Dedifferentiated amniotic fluid mesenchymal stem cell (primary cell): ENCODE measurements at regions not wholly inside any gene's neighbourhood (a gene's known extent, or its start where the extent isn't known, plus 50 kb on each side); places are given as distances from the start of the nearest gene placed in this dataset.

Experiments used
- DNase-seq: peaks from one replicate; pipeline ENCODE4 v3.0.0-alpha.2; 2016; ENCODE audit errors: extremely low spot score

DNA sequence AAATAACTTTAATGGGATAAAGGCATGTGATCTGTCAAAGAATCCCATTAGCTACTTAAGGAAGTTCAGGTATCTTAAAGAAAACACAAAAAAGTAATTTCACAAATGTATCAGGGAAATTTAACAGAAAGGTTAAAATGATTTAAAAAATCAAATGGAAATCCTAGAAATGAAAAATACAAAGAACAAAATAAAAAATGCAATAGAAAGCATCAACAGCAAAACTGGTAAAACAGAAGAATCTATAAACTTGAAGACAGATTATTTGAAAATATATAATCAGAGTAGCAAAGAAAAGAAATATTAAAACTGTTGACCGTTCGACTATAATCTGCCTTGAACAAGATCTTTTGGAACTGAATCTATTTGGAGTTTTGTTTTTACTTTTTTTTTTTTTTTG is 279.4 kb upstream of the SYT1 start:
- DNase-seq = no peak

DNA sequence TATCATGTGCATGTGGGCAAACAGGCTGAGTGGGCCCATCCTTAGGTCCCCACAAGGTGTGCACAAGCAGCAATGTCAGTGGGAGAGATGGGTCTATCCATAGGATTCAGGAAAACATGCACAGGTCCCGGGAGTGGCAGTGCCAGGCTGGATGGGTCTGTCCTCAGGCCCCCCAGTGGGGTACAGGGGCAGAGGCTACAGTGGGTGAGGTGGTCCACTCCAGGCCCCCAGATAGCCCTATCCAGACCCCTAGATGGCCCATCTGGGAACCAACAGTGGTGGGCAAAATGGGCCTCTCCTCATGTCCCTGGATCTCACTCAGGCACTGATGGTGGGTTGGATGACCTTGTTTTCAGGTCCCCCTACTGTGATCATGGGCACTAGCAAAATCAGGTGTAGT is 277.8 kb upstream of the SYT1 start:
- DNase-seq = no peak

- no peak for DNase-seq
These were observed 265.2 kb upstream of the SYT1 start for GRCh38 chr12:78599366-78599765.

DNA sequence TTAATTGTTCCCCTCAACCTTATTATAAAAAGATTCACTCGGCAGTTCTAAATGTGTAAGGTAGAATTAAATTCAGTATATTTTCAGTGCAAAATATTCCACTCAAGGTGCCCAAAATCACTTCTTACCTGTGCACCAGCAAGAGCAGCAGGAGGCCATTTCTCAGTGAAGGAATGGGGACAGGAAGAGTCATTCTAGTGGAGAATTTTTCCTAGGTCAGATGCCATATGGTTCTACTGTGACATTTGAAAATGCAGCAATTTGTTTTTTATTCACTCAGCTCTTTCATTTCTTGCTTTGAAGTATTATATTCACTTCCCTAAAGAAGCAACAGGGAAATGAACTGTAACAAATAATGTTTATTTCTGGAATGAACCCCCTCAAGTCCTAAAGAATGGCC is 264.0 kb upstream of the SYT1 start:
- no peak for DNase-seq

GRCh38 chr12:78611504-78611903 is 253.1 kb upstream of the SYT1 start:
- DNase-seq = no peak

DNA sequence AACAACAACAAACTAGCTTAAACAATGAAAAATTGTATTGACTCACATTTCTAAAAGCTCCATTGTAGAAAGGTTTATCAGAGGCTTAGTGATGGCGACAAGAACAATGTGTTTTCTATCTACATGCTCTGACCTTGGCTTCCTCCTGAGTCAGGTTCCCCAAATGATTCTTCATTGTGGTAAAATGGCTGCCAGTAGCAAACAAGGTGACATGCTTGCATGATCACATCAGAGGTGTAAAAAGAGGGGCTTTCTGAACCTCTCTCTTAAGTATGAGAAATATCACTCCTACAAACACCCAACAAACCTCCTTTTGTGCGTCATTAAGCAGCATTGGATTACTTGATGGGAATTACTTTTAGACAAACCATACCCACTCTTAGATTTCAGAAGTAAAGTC is 252.4 kb upstream of the SYT1 start:
- DNase-seq = no peak

GRCh38 chr12:78617683-78618082 is 246.9 kb upstream of the SYT1 start:
- no peak for DNase-seq

DNA sequence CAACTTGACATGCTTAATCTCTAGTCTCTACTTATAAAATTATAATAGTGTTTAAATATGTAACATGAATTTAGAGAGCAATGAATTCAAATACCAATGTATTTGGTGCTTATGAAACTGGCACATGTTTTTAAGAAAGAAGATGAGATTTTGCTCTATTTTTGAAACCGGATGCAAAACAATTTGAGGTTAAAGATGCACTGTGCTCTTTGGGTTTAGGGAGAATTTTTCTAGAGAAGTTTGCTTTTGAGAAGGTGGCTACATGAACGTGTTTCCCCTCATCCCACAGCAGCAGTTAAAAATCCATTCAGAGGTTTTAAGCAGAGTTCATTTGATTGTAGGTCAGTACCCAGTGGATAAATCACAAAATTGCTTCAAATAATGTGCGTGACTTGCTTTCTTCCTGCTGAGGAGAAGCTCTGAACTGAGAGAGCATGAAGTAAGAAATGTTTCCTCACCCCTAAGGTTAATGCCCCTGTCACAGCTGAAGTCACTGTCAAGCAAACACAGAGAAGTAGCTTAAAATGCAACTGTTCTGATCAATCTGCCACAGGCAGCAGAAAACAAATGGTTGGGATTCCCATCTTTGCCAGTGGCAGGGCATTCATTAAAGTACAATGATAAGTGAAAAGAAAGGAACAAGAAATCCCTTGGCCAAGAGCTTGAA is 241.9 kb upstream of the SYT1 start:
- no peak for DNase-seq

GRCh38 chr12:78628491-78629100 is 236.0 kb upstream of the SYT1 start:
- no peak for DNase-seq

DNA sequence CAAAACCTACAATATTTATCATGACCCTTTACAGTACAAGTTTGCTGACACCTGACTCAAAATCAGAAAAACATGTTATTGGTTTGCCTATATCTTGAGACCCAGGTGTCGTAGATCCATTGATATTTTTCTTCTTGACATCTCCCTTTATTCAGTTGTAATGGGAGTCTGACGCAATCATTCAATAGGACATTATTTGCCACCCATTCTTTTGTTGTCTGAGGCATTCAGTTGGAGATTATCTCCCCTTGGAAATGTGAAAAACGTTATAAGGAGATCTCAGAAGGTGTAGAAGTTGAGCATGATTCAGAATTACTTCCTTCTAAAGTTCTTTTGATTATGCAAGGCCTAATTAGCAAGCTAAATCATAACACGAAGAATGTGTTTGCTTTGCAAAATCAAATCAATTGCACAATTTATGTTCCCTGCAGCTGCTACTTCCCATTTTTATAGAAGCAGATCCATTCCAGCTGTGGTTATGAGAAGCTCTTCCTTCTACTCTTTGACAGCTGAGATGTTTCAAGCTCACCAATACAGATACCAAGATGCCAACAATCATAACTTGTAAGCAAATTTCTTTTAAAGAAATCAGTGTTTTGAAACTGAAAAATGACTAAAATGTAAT is 228.2 kb upstream of the SYT1 start:
- DNase-seq = no peak

DNA sequence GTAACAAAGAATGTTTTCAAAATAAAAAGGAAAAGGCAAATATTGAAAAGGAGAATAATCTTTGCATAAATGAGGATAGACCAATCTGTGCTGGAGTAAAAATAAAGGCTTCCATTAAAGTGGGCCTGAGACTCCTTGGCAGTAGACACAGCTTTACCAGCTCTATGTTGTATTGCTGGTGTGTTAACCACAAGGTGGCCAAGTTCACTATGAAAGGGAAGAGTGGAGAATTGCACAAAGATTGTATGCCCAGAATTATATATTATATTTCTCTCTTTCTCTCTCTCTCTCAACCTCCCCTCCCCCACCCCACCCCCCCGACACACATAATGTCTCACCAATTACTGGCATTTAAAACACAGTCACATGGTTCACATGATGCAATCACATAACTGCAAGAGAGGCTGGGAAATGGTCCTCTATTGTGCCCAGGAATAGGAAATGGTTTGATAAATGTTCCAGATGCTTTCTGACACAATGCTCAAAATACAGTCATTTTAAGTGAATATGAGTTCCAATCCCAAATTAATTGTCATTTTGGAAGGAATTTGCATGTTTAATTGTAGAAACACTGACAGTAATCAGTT is 222.6 kb upstream of the SYT1 start:
- DNase-seq = no peak

GRCh38 chr12:78645956-78646355 is 218.6 kb upstream of the SYT1 start:
- DNase-seq = no peak

- no peak for DNase-seq
These were observed 212.8 kb upstream of the SYT1 start for GRCh38 chr12:78651755-78652154.

DNA sequence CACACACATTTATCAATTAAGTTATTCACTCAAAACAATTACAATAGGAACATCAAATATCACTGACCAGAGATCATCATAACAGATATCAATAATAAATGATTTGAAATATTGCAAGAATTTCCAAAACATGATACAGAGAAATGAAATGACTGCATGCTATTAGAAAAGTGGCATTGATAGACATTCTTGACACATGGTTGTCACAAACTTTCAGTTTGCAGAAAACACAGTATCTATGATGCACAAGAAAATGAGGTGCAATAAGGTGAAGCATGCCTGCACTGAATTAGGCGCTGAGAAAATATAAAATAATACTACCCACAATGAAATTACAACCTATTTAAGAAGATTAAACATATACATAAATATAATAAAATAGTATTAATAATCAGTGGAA is 198.0 kb upstream of the SYT1 start:
- no peak for DNase-seq

GRCh38 chr12:78671295-78671694 is 193.3 kb upstream of the SYT1 start:
- DNase-seq = peak; percentile 54

GRCh38 chr12:78672033-78672432 is 192.5 kb upstream of the SYT1 start:
- DNase-seq = no peak

DNA sequence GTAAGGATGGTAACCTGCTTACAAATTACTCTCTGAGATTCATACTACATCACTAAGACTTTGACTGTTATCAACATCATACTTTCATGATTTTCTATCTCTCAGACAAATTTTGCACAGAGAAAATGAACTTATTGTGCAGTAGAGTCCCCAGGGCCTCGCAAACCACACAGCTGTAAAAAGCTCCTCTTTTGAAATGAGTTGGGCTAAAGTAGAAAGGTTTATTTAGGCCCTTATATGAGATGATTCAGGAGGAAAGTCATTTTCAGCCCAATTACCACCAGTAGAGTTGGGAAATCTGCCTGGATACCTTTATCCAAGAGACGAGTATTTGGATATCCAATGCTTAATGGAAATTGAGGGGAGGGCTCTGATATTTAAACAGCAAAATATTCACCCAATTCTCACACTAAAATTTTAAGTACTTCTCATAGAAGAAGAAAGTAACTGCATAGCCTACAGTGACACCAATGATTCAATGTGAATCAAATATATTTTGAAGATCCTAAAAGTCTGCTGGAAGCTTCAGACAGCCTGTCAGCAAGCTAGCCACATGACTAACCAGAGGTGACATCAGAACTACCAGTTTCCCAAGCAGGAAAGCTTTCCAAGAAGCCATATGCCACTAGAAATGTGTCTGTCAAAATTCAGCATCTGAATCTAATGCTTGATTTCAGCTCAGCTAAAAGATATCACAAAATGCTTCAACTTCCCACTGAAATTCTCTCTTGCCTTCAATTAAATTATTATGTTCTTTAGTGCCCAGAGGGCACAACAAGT is 190.1 kb upstream of the SYT1 start:
- DNase-seq = no peak

DNA sequence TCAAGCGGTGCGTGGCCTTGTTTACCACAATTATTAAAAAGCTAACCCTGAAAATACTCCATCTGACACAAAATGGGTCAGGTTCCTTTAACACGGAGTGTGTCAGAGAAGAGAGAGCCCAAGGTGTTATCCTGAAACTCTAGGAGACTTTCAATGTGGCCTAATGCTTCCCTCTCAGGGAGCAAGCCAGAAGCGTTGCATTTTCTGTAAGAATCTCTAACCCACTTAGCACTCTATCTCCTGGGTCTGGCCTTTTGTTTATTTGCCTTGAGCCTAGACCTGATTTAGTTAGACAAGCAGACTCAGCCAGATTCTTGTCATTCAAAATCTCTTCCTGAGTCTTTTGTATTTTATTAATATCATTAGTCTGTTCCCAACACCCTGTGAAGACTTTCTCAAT is 184.0 kb upstream of the SYT1 start:
- DNase-seq = no peak

GRCh38 chr12:78683031-78683430 is 181.5 kb upstream of the SYT1 start:
- no peak for DNase-seq

- no peak for DNase-seq
These were observed 180.9 kb upstream of the SYT1 start for GRCh38 chr12:78683626-78684025.

DNA sequence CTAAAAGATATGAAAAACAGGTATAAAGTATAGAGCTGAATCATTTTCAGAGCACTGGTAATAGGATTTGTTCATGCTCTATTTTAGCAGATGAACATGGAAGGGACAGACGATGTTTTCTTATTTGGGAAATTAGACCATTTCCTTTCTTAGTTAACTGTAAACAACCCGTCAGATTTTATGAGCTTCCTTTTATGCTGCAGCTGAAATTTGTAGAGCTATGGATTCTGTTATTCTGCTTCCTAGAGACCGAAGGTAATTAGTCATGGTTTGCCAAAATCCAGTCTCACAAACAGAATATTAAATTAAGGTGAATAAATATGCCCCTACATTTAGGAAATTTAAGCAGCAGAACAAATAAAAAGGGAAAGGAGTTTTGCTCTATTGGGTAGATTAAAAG is 180.2 kb upstream of the SYT1 start:
- no peak for DNase-seq

- DNase-seq = no peak
These were observed 168.8 kb upstream of the SYT1 start for GRCh38 chr12:78695749-78696148.
